H1 (cell line): ENCODE measurements at regions not wholly inside any gene's neighbourhood (a gene's known extent, or its start where the extent isn't known, plus 50 kb on each side); places are given as distances from the start of the nearest gene placed in this dataset.

Source experiments
- ASH2L ChIP-seq: fragments of 200-600, 300-600 bp; sonication (generic); IDR thresholded peaks from one replicate; pipeline ENCODE4 v1.7.1; 2017; ENCODE audit warnings: low read length
- CEBPB ChIP-seq: IDR thresholded peaks from 2 replicates; pipeline ENCODE4 v1.6.1; 2012; ENCODE audit warnings: low read depth, low read length
- CTCF ChIP-seq, 3 experiments: IDR thresholded peaks; 1 replicate in 2 of 3; 2 replicates in 1 of 3; pipeline versions ENCODE4 v1.5.1 to v1.6.1; 2011; ENCODE audit warnings: low read length in 3 of 3, mild to moderate bottlenecking in 3 of 3, inconsistent platforms in 2 of 3, low read depth in 1 of 3, moderate library complexity in 1 of 3; ENCODE audit not compliant: insufficient read depth in 1 of 3; ENCODE audit errors: control extremely low read depth in 1 of 3
- HDAC6 ChIP-seq: IDR thresholded peaks from one replicate; pipeline ENCODE4 v1.7.1; 2012; ENCODE audit warnings: low read depth, mild to moderate bottlenecking, inconsistent platforms, low read length, moderate library complexity
- JUND ChIP-seq: IDR thresholded peaks from 2 replicates; pipeline ENCODE4 v1.6.1; 2011; ENCODE audit warnings: mild to moderate bottlenecking, improper control_type of control experiment, low read length
- PHF8 ChIP-seq: fragments of 200-600 bp; sonication (generic); conservative IDR thresholded peaks from 2 replicates; pipeline ENCODE4 v1.7.1; 2012; ENCODE audit warnings: low read depth, mild to moderate bottlenecking, inconsistent platforms, low read length, moderate library complexity
- SIN3A ChIP-seq, 2 experiments: IDR thresholded peaks in 1 of 2; conservative IDR thresholded peaks in 1 of 2; 2 replicates each; pipeline ENCODE4 v1.6.1; 2011 to 2012; ENCODE audit warnings: low read length in 2 of 2, improper control_type of control experiment in 1 of 2, low read depth in 1 of 2, mild to moderate bottlenecking in 1 of 2
- TF ChIP-seq, protein P1 (sequence below): fragments of 300-600 bp; sonication (generic); IDR thresholded peaks from 2 replicates; pipeline ENCODE4 v1.7.1; 2012; ENCODE audit warnings: low read length, moderate library complexity, mild to moderate bottlenecking, inconsistent platforms; ENCODE audit not compliant: insufficient replicate concordance

- TF ChIP-seq, protein P1, sequence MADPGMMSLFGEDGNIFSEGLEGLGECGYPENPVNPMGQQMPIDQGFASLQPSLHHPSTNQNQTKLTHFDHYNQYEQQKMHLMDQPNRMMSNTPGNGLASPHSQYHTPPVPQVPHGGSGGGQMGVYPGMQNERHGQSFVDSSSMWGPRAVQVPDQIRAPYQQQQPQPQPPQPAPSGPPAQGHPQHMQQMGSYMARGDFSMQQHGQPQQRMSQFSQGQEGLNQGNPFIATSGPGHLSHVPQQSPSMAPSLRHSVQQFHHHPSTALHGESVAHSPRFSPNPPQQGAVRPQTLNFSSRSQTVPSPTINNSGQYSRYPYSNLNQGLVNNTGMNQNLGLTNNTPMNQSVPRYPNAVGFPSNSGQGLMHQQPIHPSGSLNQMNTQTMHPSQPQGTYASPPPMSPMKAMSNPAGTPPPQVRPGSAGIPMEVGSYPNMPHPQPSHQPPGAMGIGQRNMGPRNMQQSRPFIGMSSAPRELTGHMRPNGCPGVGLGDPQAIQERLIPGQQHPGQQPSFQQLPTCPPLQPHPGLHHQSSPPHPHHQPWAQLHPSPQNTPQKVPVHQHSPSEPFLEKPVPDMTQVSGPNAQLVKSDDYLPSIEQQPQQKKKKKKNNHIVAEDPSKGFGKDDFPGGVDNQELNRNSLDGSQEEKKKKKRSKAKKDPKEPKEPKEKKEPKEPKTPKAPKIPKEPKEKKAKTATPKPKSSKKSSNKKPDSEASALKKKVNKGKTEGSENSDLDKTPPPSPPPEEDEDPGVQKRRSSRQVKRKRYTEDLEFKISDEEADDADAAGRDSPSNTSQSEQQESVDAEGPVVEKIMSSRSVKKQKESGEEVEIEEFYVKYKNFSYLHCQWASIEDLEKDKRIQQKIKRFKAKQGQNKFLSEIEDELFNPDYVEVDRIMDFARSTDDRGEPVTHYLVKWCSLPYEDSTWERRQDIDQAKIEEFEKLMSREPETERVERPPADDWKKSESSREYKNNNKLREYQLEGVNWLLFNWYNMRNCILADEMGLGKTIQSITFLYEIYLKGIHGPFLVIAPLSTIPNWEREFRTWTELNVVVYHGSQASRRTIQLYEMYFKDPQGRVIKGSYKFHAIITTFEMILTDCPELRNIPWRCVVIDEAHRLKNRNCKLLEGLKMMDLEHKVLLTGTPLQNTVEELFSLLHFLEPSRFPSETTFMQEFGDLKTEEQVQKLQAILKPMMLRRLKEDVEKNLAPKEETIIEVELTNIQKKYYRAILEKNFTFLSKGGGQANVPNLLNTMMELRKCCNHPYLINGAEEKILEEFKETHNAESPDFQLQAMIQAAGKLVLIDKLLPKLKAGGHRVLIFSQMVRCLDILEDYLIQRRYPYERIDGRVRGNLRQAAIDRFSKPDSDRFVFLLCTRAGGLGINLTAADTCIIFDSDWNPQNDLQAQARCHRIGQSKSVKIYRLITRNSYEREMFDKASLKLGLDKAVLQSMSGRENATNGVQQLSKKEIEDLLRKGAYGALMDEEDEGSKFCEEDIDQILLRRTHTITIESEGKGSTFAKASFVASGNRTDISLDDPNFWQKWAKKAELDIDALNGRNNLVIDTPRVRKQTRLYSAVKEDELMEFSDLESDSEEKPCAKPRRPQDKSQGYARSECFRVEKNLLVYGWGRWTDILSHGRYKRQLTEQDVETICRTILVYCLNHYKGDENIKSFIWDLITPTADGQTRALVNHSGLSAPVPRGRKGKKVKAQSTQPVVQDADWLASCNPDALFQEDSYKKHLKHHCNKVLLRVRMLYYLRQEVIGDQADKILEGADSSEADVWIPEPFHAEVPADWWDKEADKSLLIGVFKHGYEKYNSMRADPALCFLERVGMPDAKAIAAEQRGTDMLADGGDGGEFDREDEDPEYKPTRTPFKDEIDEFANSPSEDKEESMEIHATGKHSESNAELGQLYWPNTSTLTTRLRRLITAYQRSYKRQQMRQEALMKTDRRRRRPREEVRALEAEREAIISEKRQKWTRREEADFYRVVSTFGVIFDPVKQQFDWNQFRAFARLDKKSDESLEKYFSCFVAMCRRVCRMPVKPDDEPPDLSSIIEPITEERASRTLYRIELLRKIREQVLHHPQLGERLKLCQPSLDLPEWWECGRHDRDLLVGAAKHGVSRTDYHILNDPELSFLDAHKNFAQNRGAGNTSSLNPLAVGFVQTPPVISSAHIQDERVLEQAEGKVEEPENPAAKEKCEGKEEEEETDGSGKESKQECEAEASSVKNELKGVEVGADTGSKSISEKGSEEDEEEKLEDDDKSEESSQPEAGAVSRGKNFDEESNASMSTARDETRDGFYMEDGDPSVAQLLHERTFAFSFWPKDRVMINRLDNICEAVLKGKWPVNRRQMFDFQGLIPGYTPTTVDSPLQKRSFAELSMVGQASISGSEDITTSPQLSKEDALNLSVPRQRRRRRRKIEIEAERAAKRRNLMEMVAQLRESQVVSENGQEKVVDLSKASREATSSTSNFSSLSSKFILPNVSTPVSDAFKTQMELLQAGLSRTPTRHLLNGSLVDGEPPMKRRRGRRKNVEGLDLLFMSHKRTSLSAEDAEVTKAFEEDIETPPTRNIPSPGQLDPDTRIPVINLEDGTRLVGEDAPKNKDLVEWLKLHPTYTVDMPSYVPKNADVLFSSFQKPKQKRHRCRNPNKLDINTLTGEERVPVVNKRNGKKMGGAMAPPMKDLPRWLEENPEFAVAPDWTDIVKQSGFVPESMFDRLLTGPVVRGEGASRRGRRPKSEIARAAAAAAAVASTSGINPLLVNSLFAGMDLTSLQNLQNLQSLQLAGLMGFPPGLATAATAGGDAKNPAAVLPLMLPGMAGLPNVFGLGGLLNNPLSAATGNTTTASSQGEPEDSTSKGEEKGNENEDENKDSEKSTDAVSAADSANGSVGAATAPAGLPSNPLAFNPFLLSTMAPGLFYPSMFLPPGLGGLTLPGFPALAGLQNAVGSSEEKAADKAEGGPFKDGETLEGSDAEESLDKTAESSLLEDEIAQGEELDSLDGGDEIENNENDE, result no peak
- no peak for TF ChIP-seq HDAC6
- no peak for TF ChIP-seq ASH2L
- no peak for TF ChIP-seq CTCF (IDR thresholded peaks at IDR 0.05; ENCODE audit: control extremely low read depth in 1 of 3, insufficient read depth in 1 of 3, low read depth in 1 of 3, low read length in 3 of 3)
- TF ChIP-seq SIN3A (conservative IDR thresholded peaks at IDR 0.05 in 1 of 2, IDR thresholded peaks at IDR 0.05 in 1 of 2; ENCODE audit: low read depth in 1 of 2, low read length in 2 of 2), result no peak
- no peak for TF ChIP-seq CEBPB
- no peak for TF ChIP-seq PHF8
- no peak for TF ChIP-seq JUND
- TF ChIP-seq, all 59 proteins: peak for 0
Observed at GRCh38 chr3:163577271-163577670, 1501.0 kb downstream of the SI start (continued).
